ENCODE measurements at regions not wholly inside any gene's neighbourhood (a gene's known extent, or its start where the extent isn't known, plus 50 kb on each side); places are given as distances from the start of the nearest gene placed in this dataset.

GRCh38 chr10:89086801-89087521 lies 96.4 kb downstream of the FAS start:
- CTCF ChIA-PET: interaction anchor here (1.0 to 2.0 kb wide), 3 partner anchors 11 to 132 kb away, joined by 4 to 6 read pairs (median 4); no protein-coding TSS in a partner anchor
- H3K9me3 Mint-ChIP-seq (ENCODE audit: low read depth): no peaks in the 10 kb centered on the region
- ATAC-seq (no peak), DNase-seq (no peak)
- no peaks in the 10 kb centered on the region for H3K27me3 Mint-ChIP-seq
- no peak overlapping the region for H3K4me3 Mint-ChIP-seq
- no peak overlapping the region for H3K27ac Mint-ChIP-seq
- H3K4me1 Mint-ChIP-seq: peaks cover 21% of the 10 kb centered on the region
- no peaks in the 10 kb centered on the region for H3K36me3 Mint-ChIP-seq

DNA sequence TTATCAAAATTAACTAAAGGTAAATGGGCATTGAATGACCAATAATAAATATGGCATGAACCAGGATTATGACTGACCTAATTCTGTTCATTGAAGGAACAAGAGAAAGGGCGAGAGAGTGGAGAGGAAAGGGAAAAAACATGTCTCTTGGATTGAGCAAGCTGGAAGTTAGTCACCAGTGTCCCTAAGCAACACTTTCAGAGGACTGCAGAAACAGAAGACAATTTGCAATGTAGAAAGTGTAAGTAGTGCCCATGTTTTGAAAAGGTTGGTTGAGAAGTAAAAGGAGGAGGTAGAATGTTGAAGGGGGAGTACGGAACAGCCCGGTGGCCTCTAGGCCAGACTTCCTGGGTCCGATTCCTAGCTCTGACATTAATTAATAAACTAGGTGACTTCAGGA lies 94.6 kb downstream of the FAS start:
- no peaks in the 10 kb centered on the region for H3K27me3 Mint-ChIP-seq
- CTCF ChIA-PET: interaction anchor here (2.0 kb wide), 1 partner anchor 9 kb away, joined by 6 read pairs; no protein-coding TSS in a partner anchor
- ATAC-seq: no peak

DNA sequence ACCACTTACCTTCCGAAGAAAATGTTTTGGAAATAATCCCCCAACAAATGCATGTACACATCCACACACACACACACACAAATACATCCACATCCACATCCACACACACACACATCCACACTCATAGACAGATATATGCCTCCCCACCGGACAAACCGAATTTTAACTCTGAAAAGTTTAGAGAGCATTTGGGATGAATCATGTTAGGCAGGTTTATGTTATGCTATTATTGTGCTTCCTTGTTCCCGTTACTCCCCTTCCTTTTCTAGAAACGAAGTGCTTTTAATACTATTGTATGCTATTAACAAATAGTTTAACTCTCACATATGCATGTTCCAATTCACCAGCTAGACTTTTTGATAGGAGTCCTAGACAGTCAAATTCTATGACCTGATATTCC lies 91.5 kb downstream of the FAS start:
- peaks cover 23% of the 10 kb centered on the region for H3K4me1 Mint-ChIP-seq
- DNase-seq (no peak), ATAC-seq (no peak)
- no peak overlapping the region for H3K27ac Mint-ChIP-seq
- H3K4me3 Mint-ChIP-seq: no peak overlapping the region
- CTCF ChIA-PET: no interaction called here
- no peaks in the 10 kb centered on the region for H3K36me3 Mint-ChIP-seq
- no peaks in the 10 kb centered on the region for H3K27me3 Mint-ChIP-seq
- H3K9me3 Mint-ChIP-seq (ENCODE audit: low read depth): no peaks in the 10 kb centered on the region

More for the DNA sequence above, 94.6 kb downstream of the FAS start:
- no peak for DNase-seq
- Mint-ChIP-seq H3K4me1 (peaks cover 16% of the 10 kb centered on the region), H3K4me3 (no peak overlapping the region), H3K36me3 (no peaks in the 10 kb centered on the region), H3K27ac (no peak overlapping the region), H3K9me3 (ENCODE audit: low read depth) (no peaks in the 10 kb centered on the region)

- Mint-ChIP-seq H3K9me3 (ENCODE audit: low read depth) (no peaks in the 10 kb centered on the region), H3K27me3 (no peaks in the 10 kb centered on the region), H3K4me1 (peaks cover 34% of the 10 kb centered on the region), H3K36me3 (no peaks in the 10 kb centered on the region), H3K4me3 (no peak overlapping the region), H3K27ac (no peak overlapping the region)
- CTCF ChIA-PET: interaction anchor here (0.7 to 1.4 kb wide), 6 partner anchors 12 to 1299 kb away, joined by 3 to 4 read pairs (median 4); no protein-coding TSS in a partner anchor
- DNase-seq (no peak), ATAC-seq (no peak)
These were observed 90.1 kb downstream of the FAS start for GRCh38 chr10:89080660-89081059.

DNA sequence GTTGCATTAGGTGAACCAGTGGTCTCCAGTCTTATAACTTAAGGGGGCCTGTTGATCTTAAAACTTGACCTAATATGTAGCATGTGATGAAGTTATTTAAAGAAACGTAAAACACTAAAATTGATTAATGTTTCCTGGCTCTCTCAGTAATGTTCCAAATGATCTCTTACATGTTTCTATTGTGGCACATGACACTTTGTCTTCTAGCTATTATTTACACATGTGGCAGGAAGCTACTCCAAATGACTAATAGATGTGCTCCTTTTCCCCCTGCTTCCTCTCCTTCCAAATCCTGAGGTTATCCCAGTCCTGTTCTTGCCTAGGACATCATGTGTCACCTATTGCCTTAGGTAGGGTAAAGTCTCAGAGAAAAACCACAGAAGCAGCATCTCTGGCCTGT lies 89.4 kb downstream of the FAS start:
- Mint-ChIP-seq H3K27ac (no peak overlapping the region), H3K27me3 (no peaks in the 10 kb centered on the region), H3K36me3 (no peaks in the 10 kb centered on the region), H3K4me1 (peaks cover 35% of the 10 kb centered on the region), H3K4me3 (no peak overlapping the region), H3K9me3 (ENCODE audit: low read depth) (no peaks in the 10 kb centered on the region)
- DNase-seq: no peak
- no peak for ATAC-seq
- CTCF ChIA-PET: interaction anchor here (0.6 to 1.4 kb wide), 7 partner anchors 10 to 313 kb away, joined by 3 to 4 read pairs (median 3); partner anchors contain the start of gene IFIT1

DNA sequence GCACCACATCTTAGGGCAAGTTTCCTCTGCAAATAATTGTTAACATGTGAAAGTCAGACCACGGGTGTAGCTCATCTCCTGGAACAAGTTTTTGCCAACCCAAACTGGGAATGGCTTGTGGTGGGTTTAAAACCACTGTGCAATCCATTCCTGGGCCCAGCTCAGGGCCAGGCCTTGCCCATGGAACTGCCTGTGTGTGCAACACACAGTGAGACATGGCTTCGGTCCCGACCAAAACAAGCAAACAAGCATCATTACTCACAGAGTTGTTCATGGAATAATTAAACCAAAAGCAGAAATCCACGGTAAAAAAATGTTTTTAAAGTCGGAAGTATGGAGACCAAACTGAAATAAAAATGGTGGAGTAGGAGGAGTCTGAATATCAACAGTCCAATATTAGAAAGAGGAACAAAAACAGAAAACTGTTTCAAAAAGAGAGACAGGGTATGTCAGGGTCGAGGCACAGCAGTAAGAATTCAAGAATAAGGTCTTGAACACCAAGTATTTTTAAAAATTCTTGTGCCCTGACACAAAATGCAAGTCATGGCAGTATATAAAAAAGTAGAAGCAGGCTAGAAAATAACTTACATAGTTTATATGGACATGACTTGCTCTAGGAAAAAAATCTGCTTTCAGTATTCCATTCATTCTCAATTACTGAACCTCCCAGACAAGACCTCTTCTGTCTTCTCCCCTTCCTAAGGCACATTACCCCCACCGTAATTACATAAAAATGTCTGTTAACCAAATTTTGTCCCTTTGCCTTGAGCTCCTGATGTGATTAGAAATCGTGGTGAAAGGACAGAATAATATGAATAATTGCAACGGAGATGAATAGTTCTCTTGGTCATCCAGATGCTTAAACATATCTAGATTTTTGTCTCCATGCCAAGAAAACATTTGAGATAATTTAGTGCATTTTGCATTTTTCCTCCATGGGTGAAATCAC lies 88.4 kb downstream of the FAS start:
- no peak for DNase-seq
- Mint-ChIP-seq H3K27me3 (no peaks in the 10 kb centered on the region), H3K9me3 (ENCODE audit: low read depth) (no peaks in the 10 kb centered on the region), H3K4me3 (no peak overlapping the region), H3K27ac (no peak overlapping the region), H3K4me1 (peaks cover 42% of the 10 kb centered on the region), H3K36me3 (no peaks in the 10 kb centered on the region)
- CTCF ChIA-PET: interaction anchor here (0.6 to 1.4 kb wide), 4 partner anchors 9 to 314 kb away, joined by 3 to 5 read pairs (median 4); partner anchors contain the start of genes CH25H and IFIT1
- no peak for ATAC-seq

GRCh38 chr10:89076120-89076519 lies 85.5 kb downstream of the FAS start:
- CTCF ChIA-PET: interaction anchor here (1.4 kb wide), 2 partner anchors 10 to 142 kb away, joined by 3 to 6 read pairs; no protein-coding TSS in a partner anchor
- H3K4me1 Mint-ChIP-seq: peaks cover 36% of the 10 kb centered on the region
- no peak overlapping the region for H3K4me3 Mint-ChIP-seq

DNA sequence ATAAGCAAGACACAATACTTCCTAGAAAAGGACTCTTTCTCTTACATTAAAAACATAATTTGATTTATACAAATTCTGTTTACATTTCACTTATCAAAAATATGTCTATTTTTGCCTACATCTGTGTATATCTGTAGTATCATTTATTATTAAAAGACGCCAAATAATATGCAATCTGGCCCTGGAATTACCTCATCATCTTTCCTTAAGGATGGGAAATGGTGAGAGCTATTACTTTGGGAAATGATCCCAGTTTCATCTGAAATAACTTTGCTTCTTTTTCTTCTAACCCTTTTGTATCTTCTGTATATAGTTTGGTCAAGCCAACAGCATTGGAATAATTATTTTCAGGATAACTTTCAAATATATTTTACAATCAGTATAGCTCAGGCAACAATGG lies 85.0 kb downstream of the FAS start:
- H3K9me3 Mint-ChIP-seq (ENCODE audit: low read depth): no peaks in the 10 kb centered on the region
- DNase-seq: no peak
- H3K4me1 Mint-ChIP-seq: peaks cover 34% of the 10 kb centered on the region
- H3K36me3 Mint-ChIP-seq: peaks cover 1% of the 10 kb centered on the region
- ATAC-seq: no peak
- no peak overlapping the region for H3K27ac Mint-ChIP-seq
- H3K27me3 Mint-ChIP-seq: peaks cover 2% of the 10 kb centered on the region
- CTCF ChIA-PET: interaction anchor here (1.4 kb wide), 2 partner anchors 11 to 143 kb away, joined by 3 to 6 read pairs; no protein-coding TSS in a partner anchor
- no peak overlapping the region for H3K4me3 Mint-ChIP-seq

More at GRCh38 chr10:89076120-89076519, 85.5 kb downstream of the FAS start:
- H3K27me3 Mint-ChIP-seq: peaks cover 2% of the 10 kb centered on the region
- H3K9me3 Mint-ChIP-seq (ENCODE audit: low read depth): no peaks in the 10 kb centered on the region
- H3K36me3 Mint-ChIP-seq: peaks cover 1% of the 10 kb centered on the region
- DNase-seq (no peak), ATAC-seq (peak; percentile 64)
- no peak overlapping the region for H3K27ac Mint-ChIP-seq

DNA sequence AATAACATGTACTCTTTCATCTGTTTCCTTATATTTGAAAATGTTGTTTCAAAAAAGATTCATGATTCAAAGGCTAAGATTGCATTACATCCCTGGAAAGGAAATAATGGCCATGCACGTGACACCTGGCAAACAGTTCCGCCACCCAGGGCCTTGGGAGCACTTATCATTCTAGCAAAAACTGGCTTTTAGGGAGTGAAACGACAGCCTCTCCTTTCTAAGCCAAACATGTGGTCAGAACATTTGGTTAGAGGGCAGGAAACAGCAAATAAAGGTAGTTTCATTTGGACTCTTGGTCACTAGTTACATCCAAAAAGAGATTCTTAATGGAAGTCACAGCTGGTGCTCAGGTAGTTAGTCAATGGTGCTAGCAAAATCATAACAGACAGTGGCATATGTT lies 83.5 kb downstream of the FAS start:
- H3K9me3 Mint-ChIP-seq (ENCODE audit: low read depth): no peaks in the 10 kb centered on the region
- CTCF ChIA-PET: interaction anchor here (1.0 to 1.3 kb wide), 2 partner anchors 82 to 140 kb away, joined by 3 read pairs; no protein-coding TSS in a partner anchor
- H3K27me3 Mint-ChIP-seq: peaks cover 2% of the 10 kb centered on the region
- H3K27ac Mint-ChIP-seq: no peak overlapping the region
- H3K4me1 Mint-ChIP-seq: peaks cover 30% of the 10 kb centered on the region
- DNase-seq (no peak), ATAC-seq (no peak)
- H3K4me3 Mint-ChIP-seq: no peak overlapping the region
- peaks cover 1% of the 10 kb centered on the region for H3K36me3 Mint-ChIP-seq

DNA sequence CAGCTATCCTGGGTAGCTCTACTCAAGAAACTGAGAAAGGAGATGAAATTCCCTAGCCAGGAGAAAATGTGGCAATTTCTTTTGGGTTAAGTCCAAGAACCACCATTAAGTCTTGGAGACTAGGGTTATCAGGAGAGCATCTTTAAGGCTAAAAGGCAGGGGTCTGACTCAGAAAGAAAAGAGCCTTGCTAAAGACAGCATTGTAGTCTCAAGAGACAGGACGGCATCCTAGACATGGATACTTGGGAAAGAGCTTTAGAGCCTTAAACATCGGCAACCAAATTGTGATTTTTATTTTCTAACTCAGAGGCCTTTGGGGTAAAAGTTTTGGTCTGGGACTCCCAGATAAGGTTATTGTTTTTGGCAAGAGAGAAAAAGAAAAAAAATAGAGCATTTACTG lies 83.1 kb downstream of the FAS start:
- Mint-ChIP-seq H3K4me3 (no peak overlapping the region), H3K27me3 (peaks cover 2% of the 10 kb centered on the region), H3K9me3 (ENCODE audit: low read depth) (no peaks in the 10 kb centered on the region), H3K36me3 (peaks cover 1% of the 10 kb centered on the region), H3K4me1 (peaks cover 28% of the 10 kb centered on the region), H3K27ac (no peak overlapping the region)
- CTCF ChIA-PET: interaction anchor here (0.8 to 1.3 kb wide), 3 partner anchors 44 to 144 kb away, joined by 3 read pairs; no protein-coding TSS in a partner anchor
- no peak for ATAC-seq
- DNase-seq: no peak

DNA sequence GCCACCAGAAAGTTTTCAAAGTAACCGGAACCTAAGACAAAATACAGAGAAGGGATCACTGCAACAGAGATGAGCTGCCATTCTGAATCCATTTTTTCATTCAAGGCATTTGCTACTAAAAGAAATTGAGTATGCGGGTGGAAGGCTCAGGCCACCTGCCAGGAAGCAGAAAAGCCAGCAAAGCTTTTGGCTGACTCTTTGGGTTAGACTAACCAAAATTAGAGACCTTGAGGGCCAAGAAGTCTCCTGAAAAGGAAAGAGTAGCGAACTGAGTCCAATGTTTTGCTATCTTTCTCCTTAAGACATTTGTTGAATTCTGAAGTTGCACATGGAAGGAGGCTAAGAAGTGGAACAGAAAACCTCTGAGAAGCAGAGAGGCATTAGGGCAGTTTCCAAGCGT lies 79.0 kb downstream of the FAS start:
- H3K27ac Mint-ChIP-seq: no peak overlapping the region
- CTCF ChIA-PET: interaction anchor here (1.1 to 2.6 kb wide), 2 partner anchors 10 to 40 kb away, joined by 3 to 6 read pairs; no protein-coding TSS in a partner anchor

More for the DNA sequence above, 79.0 kb downstream of the FAS start:
- Mint-ChIP-seq H3K4me1 (peaks cover 12% of the 10 kb centered on the region), H3K4me3 (no peak overlapping the region), H3K36me3 (peaks cover 1% of the 10 kb centered on the region), H3K27me3 (peaks cover 13% of the 10 kb centered on the region), H3K9me3 (ENCODE audit: low read depth) (no peaks in the 10 kb centered on the region)
- no peak for DNase-seq
- ATAC-seq: no peak
